Liver (tissue), 7 donors: ENCODE measurements at regions not wholly inside any gene's neighbourhood (a gene's known extent, or its start where the extent isn't known, plus 50 kb on each side); places are given as distances from the start of the nearest gene placed in this dataset.

Source experiments
- DNase-seq: peaks from one replicate; pipeline ENCODE4 v3.0.0-alpha.2; 2017; ENCODE audit warnings: low spot score
- H3K27ac ChIP-seq, 2 donors: one replicate each; pipeline ENCODE4 v1.7.0; 2013; ENCODE audit warnings: inconsistent platforms in 2 of 2, low read length in 2 of 2, control low read depth in 1 of 2, low read depth in 1 of 2, mild to moderate bottlenecking in 1 of 2
- H3K27me3 ChIP-seq, 4 donors: one replicate each; pipeline versions ENCODE4 v1.6.1 to v1.7.0; 2013; ENCODE audit warnings: low read length in 3 of 4, inconsistent platforms in 1 of 4, mild to moderate bottlenecking in 1 of 4, moderate library complexity in 1 of 4; ENCODE audit not compliant: control insufficient read depth in 4 of 4, insufficient read depth in 4 of 4
- H3K36me3 ChIP-seq, 4 donors: one replicate each; pipeline versions ENCODE4 v1.6.1 to v1.7.0; 2013; ENCODE audit warnings: low read length in 3 of 4, mild to moderate bottlenecking in 3 of 4, low read depth in 1 of 4, moderate library complexity in 1 of 4; ENCODE audit not compliant: control insufficient read depth in 4 of 4, insufficient read depth in 3 of 4
- H3K4me1 ChIP-seq, 4 donors: one replicate each; pipeline versions ENCODE4 v1.6.1 to v1.7.0; 2013; ENCODE audit warnings: low read length in 3 of 4, mild to moderate bottlenecking in 3 of 4, moderate library complexity in 1 of 4; ENCODE audit not compliant: control insufficient read depth in 4 of 4, insufficient read depth in 4 of 4
- H3K4me3 ChIP-seq, 3 donors: one replicate each; pipeline versions ENCODE4 v1.6.1 to v1.7.0; 2013; ENCODE audit warnings: low read length in 3 of 3, control low read depth in 1 of 3, low read depth in 1 of 3, mild to moderate bottlenecking in 1 of 3
- H3K9ac ChIP-seq, 2 donors: one replicate each; pipeline ENCODE4 v1.7.0; 2013; ENCODE audit warnings: low read length in 2 of 2, mild to moderate bottlenecking in 2 of 2, moderate library complexity in 2 of 2, control low read depth in 1 of 2, low read depth in 1 of 2
- H3K9me3 ChIP-seq, 4 donors: one replicate each; pipeline versions ENCODE4 v1.6.1 to v1.7.0; 2013; ENCODE audit warnings: low read length in 3 of 4; ENCODE audit not compliant: control insufficient read depth in 4 of 4
- EGR1 ChIP-seq, 2 donors: IDR thresholded peaks; 2 replicates each; pipeline ENCODE4 v1.6.1; 2016 to 2018; ENCODE audit warnings: antibody characterized with exemption in 2 of 2, low read depth in 2 of 2
- FOXA1 ChIP-seq: IDR thresholded peaks from 2 replicates; pipeline ENCODE4 v1.6.1; 2016; ENCODE audit warnings: antibody characterized with exemption
- FOXA2 ChIP-seq: IDR thresholded peaks from 2 replicates; pipeline ENCODE4 v1.6.1; 2016; ENCODE audit warnings: antibody characterized with exemption
- GABPA ChIP-seq, 2 donors: IDR thresholded peaks in 1 of 2; conservative IDR thresholded peaks in 1 of 2; 2 replicates each; pipeline ENCODE4 v1.6.1; 2016; ENCODE audit warnings: antibody characterized with exemption in 2 of 2, mild to moderate bottlenecking in 1 of 2, moderate library complexity in 1 of 2
- HNF4A ChIP-seq, 2 donors: conservative IDR thresholded peaks; 2 replicates each; pipeline ENCODE4 v1.6.1; 2016; ENCODE audit warnings: antibody characterized with exemption in 2 of 2, mild to moderate bottlenecking in 2 of 2
- HNF4G ChIP-seq: IDR thresholded peaks from 2 replicates; pipeline ENCODE4 v1.6.1; 2016; ENCODE audit warnings: antibody characterized with exemption
- JUND ChIP-seq, 2 donors: IDR thresholded peaks; 2 replicates each; pipeline ENCODE4 v1.6.1; 2016; ENCODE audit warnings: antibody characterized with exemption in 2 of 2
- MAX ChIP-seq: IDR thresholded peaks from 2 replicates; pipeline ENCODE4 v1.6.1; 2016; ENCODE audit warnings: antibody characterized with exemption
- NR2F2 ChIP-seq: IDR thresholded peaks from 2 replicates; pipeline ENCODE4 v1.6.1; 2016; ENCODE audit warnings: antibody characterized with exemption
- RAD21 ChIP-seq, 2 donors: IDR thresholded peaks; 2 replicates each; pipeline ENCODE4 v1.6.1; 2016; ENCODE audit warnings: antibody characterized with exemption in 2 of 2, mild to moderate bottlenecking in 2 of 2
- REST ChIP-seq: IDR thresholded peaks from 2 replicates; pipeline ENCODE4 v1.6.1; 2016; ENCODE audit warnings: antibody characterized with exemption, mild to moderate bottlenecking
- RXRA ChIP-seq, 2 donors: IDR thresholded peaks; 2 replicates each; pipeline ENCODE4 v1.6.1; 2017 to 2018; ENCODE audit warnings: antibody characterized with exemption in 2 of 2, mild to moderate bottlenecking in 1 of 2
- SP1 ChIP-seq: IDR thresholded peaks from 2 replicates; pipeline ENCODE4 v1.6.1; 2018; ENCODE audit warnings: antibody characterized with exemption, mild to moderate bottlenecking
- YY1 ChIP-seq: IDR thresholded peaks from 2 replicates; pipeline ENCODE4 v1.6.1; 2016; ENCODE audit warnings: antibody characterized with exemption, mild to moderate bottlenecking
- whole genome bisulfite sequencing: extraction: QIAGEN DNeasy Blood & Tissue Kit; methylation state at CpG from one replicate; pipeline ENCODE4 v1.1.7; 2013; 5-methylcytosine and 5-hydroxymethylcytosine counted together
- TF ChIP-seq, protein P1 (sequence below): IDR thresholded peaks from 2 replicates; pipeline ENCODE4 v1.6.1; 2016; ENCODE audit warnings: antibody characterized with exemption
- TF ChIP-seq, protein P2 (sequence below): IDR thresholded peaks from 2 replicates; pipeline ENCODE4 v1.6.1; 2016; ENCODE audit warnings: antibody characterized with exemption
- donor health status: healthy.
- donor health status: healthy.
- donor health status: healthy.
- donor health status: healthy.

- Histone ChIP-seq H3K27me3 (no peaks in the 10 kb centered on the region), H3K9me3 (no peaks in the 10 kb centered on the region), H3K4me3 (no peak overlapping the region), H3K27ac (no peak overlapping the region), H3K9ac (no peak overlapping the region), H3K36me3 (no peaks in the 10 kb centered on the region), H3K4me1 (no peaks in the 10 kb centered on the region)
- WGBS = 63% methylated on average over 1 of the region's 1 CpG
- TF ChIP-seq RAD21 (IDR thresholded peaks at IDR 0.05) = no peak
- no peak for TF ChIP-seq RXRA (IDR thresholded peaks at IDR 0.05)
- no peak for TF ChIP-seq FOXA1
- no peak for TF ChIP-seq JUND (IDR thresholded peaks at IDR 0.05)
- no peak for TF ChIP-seq HNF4A (conservative IDR thresholded peaks at IDR 0.05)
- no peak for DNase-seq
Observed at GRCh38 chr7:52498366-52498765, 537.1 kb upstream of the POM121L12 start.

DNA sequence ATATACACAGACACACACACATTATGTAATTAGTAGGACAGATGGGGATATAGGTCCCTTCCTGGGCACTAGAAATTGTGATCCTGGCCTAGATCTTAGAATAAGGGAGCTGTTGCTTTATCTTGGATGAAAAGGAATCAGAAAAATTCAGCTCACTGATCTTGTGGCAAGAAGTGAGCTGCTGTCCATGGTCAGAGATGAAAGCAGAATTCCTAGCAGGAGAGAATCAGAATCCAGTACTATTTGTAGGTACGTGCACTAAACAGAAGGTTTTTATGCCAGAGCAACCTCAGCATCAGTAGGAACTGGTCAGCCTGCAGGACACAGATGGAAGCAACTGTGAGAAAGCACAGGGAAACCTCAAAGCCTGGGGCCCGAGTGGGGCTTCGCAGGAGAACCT lies 549.2 kb upstream of the POM121L12 start:
- no peak overlapping the region for H3K9ac ChIP-seq
- no peaks in the 10 kb centered on the region for H3K9me3 ChIP-seq
- TF ChIP-seq EGR1 (IDR thresholded peaks at IDR 0.05; ENCODE audit: low read depth in 2 of 2) = no peak
- no peak for TF ChIP-seq JUND (IDR thresholded peaks at IDR 0.05)
- TF ChIP-seq, protein P1, sequence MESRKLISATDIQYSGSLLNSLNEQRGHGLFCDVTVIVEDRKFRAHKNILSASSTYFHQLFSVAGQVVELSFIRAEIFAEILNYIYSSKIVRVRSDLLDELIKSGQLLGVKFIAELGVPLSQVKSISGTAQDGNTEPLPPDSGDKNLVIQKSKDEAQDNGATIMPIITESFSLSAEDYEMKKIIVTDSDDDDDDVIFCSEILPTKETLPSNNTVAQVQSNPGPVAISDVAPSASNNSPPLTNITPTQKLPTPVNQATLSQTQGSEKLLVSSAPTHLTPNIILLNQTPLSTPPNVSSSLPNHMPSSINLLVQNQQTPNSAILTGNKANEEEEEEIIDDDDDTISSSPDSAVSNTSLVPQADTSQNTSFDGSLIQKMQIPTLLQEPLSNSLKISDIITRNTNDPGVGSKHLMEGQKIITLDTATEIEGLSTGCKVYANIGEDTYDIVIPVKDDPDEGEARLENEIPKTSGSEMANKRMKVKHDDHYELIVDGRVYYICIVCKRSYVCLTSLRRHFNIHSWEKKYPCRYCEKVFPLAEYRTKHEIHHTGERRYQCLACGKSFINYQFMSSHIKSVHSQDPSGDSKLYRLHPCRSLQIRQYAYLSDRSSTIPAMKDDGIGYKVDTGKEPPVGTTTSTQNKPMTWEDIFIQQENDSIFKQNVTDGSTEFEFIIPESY = no peak
- TF ChIP-seq NR2F2 = no peak
- no peak for TF ChIP-seq FOXA2
- no peak for DNase-seq
- H3K4me1 ChIP-seq = no peaks in the 10 kb centered on the region
- H3K27ac ChIP-seq = no peak overlapping the region
- WGBS = 65% methylated on average over 3 of the region's 3 CpGs
- no peaks in the 10 kb centered on the region for H3K36me3 ChIP-seq
- H3K27me3 ChIP-seq = no peaks in the 10 kb centered on the region
- H3K4me3 ChIP-seq = no peak overlapping the region

- no peak for TF ChIP-seq REST
- TF ChIP-seq RXRA (IDR thresholded peaks at IDR 0.05) = no peak
- no peak for TF ChIP-seq GABPA (IDR thresholded peaks at IDR 0.05 in 1 of 2, conservative IDR thresholded peaks at IDR 0.05 in 1 of 2)
- TF ChIP-seq, protein P2, sequence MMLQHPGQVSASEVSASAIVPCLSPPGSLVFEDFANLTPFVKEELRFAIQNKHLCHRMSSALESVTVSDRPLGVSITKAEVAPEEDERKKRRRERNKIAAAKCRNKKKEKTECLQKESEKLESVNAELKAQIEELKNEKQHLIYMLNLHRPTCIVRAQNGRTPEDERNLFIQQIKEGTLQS = no peak
- TF ChIP-seq NR2F2 = no peak
- no peak for TF ChIP-seq HNF4A (conservative IDR thresholded peaks at IDR 0.05)
- no peak for TF ChIP-seq FOXA1
- no peak for TF ChIP-seq EGR1 (IDR thresholded peaks at IDR 0.05; ENCODE audit: low read depth in 2 of 2)
- TF ChIP-seq SP1 = no peak
- no peak for TF ChIP-seq FOXA2
- TF ChIP-seq RAD21 (IDR thresholded peaks at IDR 0.05) = no peak
- TF ChIP-seq MAX = no peak
- no peak for TF ChIP-seq YY1
- TF ChIP-seq JUND (IDR thresholded peaks at IDR 0.05) = no peak
- TF ChIP-seq, protein P1 = no peak
- TF ChIP-seq HNF4G = no peak
- 70% methylated on average over 2 of the region's 2 CpGs for WGBS
- H3K4me1 ChIP-seq = no peaks in the 10 kb centered on the region
Observed at GRCh38 chr7:52482076-52482475, 553.4 kb upstream of the POM121L12 start.

More at GRCh38 chr7:52482076-52482475, 553.4 kb upstream of the POM121L12 start:
- no peak for DNase-seq
- Histone ChIP-seq H3K9me3 (no peaks in the 10 kb centered on the region), H3K36me3 (no peaks in the 10 kb centered on the region), H3K27ac (no peak overlapping the region), H3K4me3 (no peak overlapping the region), H3K27me3 (no peaks in the 10 kb centered on the region), H3K9ac (no peak overlapping the region)
